ENCODE measurements at regions not wholly inside any gene's neighbourhood (a gene's known extent, or its start where the extent isn't known, plus 50 kb on each side); places are given as distances from the start of the nearest gene placed in this dataset.

- no peak for TF ChIP-seq CREB1 (IDR thresholded peaks at IDR 0.05; ENCODE audit: low read depth)
- TF ChIP-seq TCF12 (IDR thresholded peaks at IDR 0.05; ENCODE audit: low read depth, low read length) = no peak
Measured at GRCh38 chr2:4715065-4715464, 977.1 kb upstream of the SOX11 start (continued).

DNA sequence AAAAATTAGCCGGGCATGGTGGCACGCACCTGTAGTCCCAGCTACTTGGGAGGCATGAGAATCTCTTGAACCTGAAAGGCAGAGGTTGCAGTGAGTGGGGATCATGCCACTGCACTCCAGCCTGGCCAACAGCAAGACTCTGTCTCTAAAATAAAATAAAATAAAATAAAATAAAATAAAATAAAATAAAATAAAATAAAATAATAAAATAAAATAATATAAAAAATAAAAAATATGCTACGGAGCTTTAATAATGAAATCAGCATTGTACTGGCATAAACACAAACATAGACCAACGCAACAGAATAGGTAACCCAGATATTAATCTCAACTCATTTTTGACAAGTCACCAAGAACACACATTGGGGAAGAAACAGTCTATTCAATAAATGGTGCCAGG lies 973.4 kb upstream of the SOX11 start:
- ATAC-seq (no peak), DNase-seq (ENCODE audit: low read depth, low spot score) (no peak), FAIRE-seq (no peak)
- intact Hi-C loops (cut with micrococcal nuclease; ENCODE audit: unreplicated experiment) = no loop called here
- no peaks in the 10 kb centered on the region for H3K79me2 ChIP-seq (ENCODE audit: control insufficient read depth, insufficient read depth, low read length)
- CTCF ChIA-PET = no interaction called here
- H3K9ac ChIP-seq (ENCODE audit: control insufficient read depth, insufficient read depth, low read length) = no peak overlapping the region
- WGBS (ENCODE audit: insufficient coverage, insufficient replicate concordance, low lambda C conversion rate, missing lambda C conversion rate) = 17% methylated on average over 4 of the region's 4 CpGs
- no peak overlapping the region for H2AFZ ChIP-seq (ENCODE audit: control insufficient read depth, low read depth, low read length)
- no TSS peak for BruUV-seq (replicated peaks)
- RAD21 ChIA-PET (ENCODE audit: unreplicated experiment) = no interaction called here
- SMC1A ChIA-PET (ENCODE audit: uncharacterized antibody, unreplicated experiment) = no interaction called here
- no peak overlapping the region for H3K4me3 ChIP-seq
- in situ Hi-C loops (cut with MboI) = no loop called here
- no peak for TF ChIP-seq RCOR1 (conservative IDR thresholded peaks at IDR 0.05; ENCODE audit: low read depth, low read length)
- TF ChIP-seq ATF7 (IDR thresholded peaks at IDR 0.05; ENCODE audit: low read depth) = no peak
- TF ChIP-seq BHLHE40 (IDR thresholded peaks at IDR 0.05; ENCODE audit: borderline replicate concordance in 1 of 2, low read depth in 2 of 2, low read length in 1 of 2) = no peak
- no peak for TF ChIP-seq IKZF2 (IDR thresholded peaks at IDR 0.05)
- H3K27me3 ChIP-seq (replicated peaks in 1 of 2; ENCODE audit: control insufficient read depth in 2 of 2, insufficient read depth in 2 of 2, low read length in 1 of 2) = no peaks in the 10 kb centered on the region
- no peaks in the 10 kb centered on the region for H4K20me1 ChIP-seq (ENCODE audit: control insufficient read depth, insufficient read depth)
- H3K4me1 ChIP-seq (ENCODE audit: control insufficient read depth, insufficient read depth, low read length) = no peaks in the 10 kb centered on the region
- no peaks in the 10 kb centered on the region for H3K9me3 ChIP-seq (replicated peaks; ENCODE audit: control insufficient read depth, insufficient read depth, low read length)
- H3K4me2 ChIP-seq (ENCODE audit: control insufficient read depth, insufficient read depth) = no peak overlapping the region
- H3K36me3 ChIP-seq (ENCODE audit: control insufficient read depth in 2 of 2, insufficient read depth in 2 of 2, low read length in 1 of 2) = no peaks in the 10 kb centered on the region
- no peak overlapping the region for H3K27ac ChIP-seq (ENCODE audit: control insufficient read depth, insufficient read depth)
- POLR2A ChIA-PET = no interaction called here

DNA sequence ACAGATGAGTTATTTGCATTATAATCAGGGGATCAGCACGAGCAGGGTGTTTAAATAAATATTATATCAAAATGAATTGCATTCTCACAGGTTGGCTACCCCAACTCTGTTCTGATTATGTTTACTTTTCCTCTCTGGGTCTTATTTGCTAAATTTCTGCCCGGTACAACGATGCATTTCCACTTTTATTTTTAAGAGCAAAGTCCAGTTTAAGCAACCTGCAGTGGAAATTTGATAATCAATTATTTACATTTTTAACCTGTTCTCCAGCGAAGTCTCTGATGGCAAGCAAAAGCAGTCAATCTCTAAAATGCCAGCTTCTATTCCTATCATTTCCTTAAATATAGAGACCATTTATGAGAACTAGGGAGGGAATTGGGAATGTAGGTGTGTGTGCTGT lies 966.6 kb upstream of the SOX11 start:
- FAIRE-seq (no peak), DNase-seq (ENCODE audit: low read depth, low spot score) (no peak), ATAC-seq (no peak)
- CTCF ChIA-PET = no interaction called here
- Histone ChIP-seq H3K79me2 (ENCODE audit: control insufficient read depth, insufficient read depth, low read length) (no peaks in the 10 kb centered on the region), H3K36me3 (ENCODE audit: control insufficient read depth in 2 of 2, insufficient read depth in 2 of 2, low read length in 1 of 2) (no peaks in the 10 kb centered on the region), H3K4me3 (no peak overlapping the region), H3K4me2 (ENCODE audit: control insufficient read depth, insufficient read depth) (no peak overlapping the region), H3K9ac (ENCODE audit: control insufficient read depth, insufficient read depth, low read length) (no peak overlapping the region), H3K4me1 (ENCODE audit: control insufficient read depth, insufficient read depth, low read length) (no peaks in the 10 kb centered on the region), H4K20me1 (ENCODE audit: control insufficient read depth, insufficient read depth) (no peaks in the 10 kb centered on the region), H3K27me3 (replicated peaks in 1 of 2; ENCODE audit: control insufficient read depth in 2 of 2, insufficient read depth in 2 of 2, low read length in 1 of 2) (no peaks in the 10 kb centered on the region), H3K27ac (ENCODE audit: control insufficient read depth, insufficient read depth) (no peak overlapping the region), H3K9me3 (replicated peaks; ENCODE audit: control insufficient read depth, insufficient read depth, low read length) (no peaks in the 10 kb centered on the region), H2AFZ (ENCODE audit: control insufficient read depth, low read depth, low read length) (no peak overlapping the region)
- in situ Hi-C loops (cut with MboI) = no loop called here
- RAD21 ChIA-PET (ENCODE audit: unreplicated experiment) = no interaction called here
- POLR2A ChIA-PET = no interaction called here
- intact Hi-C loops (cut with micrococcal nuclease; ENCODE audit: unreplicated experiment) = no loop called here
- WGBS (ENCODE audit: insufficient coverage, insufficient replicate concordance, low lambda C conversion rate, missing lambda C conversion rate) = 0% methylated on average over 4 of the region's 4 CpGs
- BruUV-seq (replicated peaks) = no TSS peak
- SMC1A ChIA-PET (ENCODE audit: uncharacterized antibody, unreplicated experiment) = no interaction called here
- TF ChIP-seq, protein P1, sequence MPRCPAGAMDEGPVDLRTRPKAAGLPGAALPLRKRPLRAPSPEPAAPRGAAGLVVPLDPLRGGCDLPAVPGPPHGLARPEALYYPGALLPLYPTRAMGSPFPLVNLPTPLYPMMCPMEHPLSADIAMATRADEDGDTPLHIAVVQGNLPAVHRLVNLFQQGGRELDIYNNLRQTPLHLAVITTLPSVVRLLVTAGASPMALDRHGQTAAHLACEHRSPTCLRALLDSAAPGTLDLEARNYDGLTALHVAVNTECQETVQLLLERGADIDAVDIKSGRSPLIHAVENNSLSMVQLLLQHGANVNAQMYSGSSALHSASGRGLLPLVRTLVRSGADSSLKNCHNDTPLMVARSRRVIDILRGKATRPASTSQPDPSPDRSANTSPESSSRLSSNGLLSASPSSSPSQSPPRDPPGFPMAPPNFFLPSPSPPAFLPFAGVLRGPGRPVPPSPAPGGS (IDR thresholded peaks at IDR 0.05; ENCODE audit: borderline replicate concordance, insufficient read depth, low read depth, low read length, poor library complexity, severe bottlenecking) = no peak
- TF ChIP-seq PRDM15 (CRISPR knock-in tag; IDR thresholded peaks at IDR 0.05) (no peak), JUNB (IDR thresholded peaks at IDR 0.05) (no peak), ZNF622 (IDR thresholded peaks at IDR 0.05) (no peak), CREM (IDR thresholded peaks at IDR 0.05; ENCODE audit: low read depth) (no peak), SMAD5 (IDR thresholded peaks at IDR 0.05; ENCODE audit: low read depth) (no peak), SMAD1 (IDR thresholded peaks at IDR 0.05; ENCODE audit: low read depth, partially characterized antibody) (no peak)
- TF ChIP-seq, protein P2, sequence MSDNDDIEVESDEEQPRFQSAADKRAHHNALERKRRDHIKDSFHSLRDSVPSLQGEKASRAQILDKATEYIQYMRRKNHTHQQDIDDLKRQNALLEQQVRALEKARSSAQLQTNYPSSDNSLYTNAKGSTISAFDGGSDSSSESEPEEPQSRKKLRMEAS (IDR thresholded peaks at IDR 0.05; ENCODE audit: low read depth, low read length) = no peak

Data from GM12878 (cell line).